C4-2B (cell line): ENCODE measurements at regions not wholly inside any gene's neighbourhood (a gene's known extent, or its start where the extent isn't known, plus 50 kb on each side); places are given as distances from the start of the nearest gene placed in this dataset.

Experiments
- H3K27ac ChIP-seq: fragments of 450-650 bp; 2 replicates; pipeline ENCODE4 v1.5.1; 2017
- CTCF ChIP-seq: fragments of 450-650 bp; conservative IDR thresholded peaks from 2 replicates; pipeline ENCODE4 v1.5.1; 2017; ENCODE audit warnings: mild to moderate bottlenecking
- ZFX ChIP-seq: fragments of 450-650 bp; IDR thresholded peaks from 2 replicates; pipeline ENCODE4 v1.6.1; 2017

GRCh38 chr11:127656116-127656836, 655.7 kb upstream of the KIRREL3 start:
- no peak overlapping the region for H3K27ac ChIP-seq
- no peak for TF ChIP-seq CTCF
- TF ChIP-seq ZFX, result no peak

- H3K27ac ChIP-seq, result no peak overlapping the region
- TF ChIP-seq CTCF (no peak), ZFX (no peak)
Measured at GRCh38 chr11:127653076-127653475, 652.5 kb upstream of the KIRREL3 start.

- no peak overlapping the region for H3K27ac ChIP-seq
- TF ChIP-seq ZFX (no peak), CTCF (no peak)
Measured at GRCh38 chr11:127651888-127652221, 651.3 kb upstream of the KIRREL3 start.

- H3K27ac ChIP-seq, result no peak overlapping the region
- no peak for TF ChIP-seq ZFX
- TF ChIP-seq CTCF, result no peak
Measured at GRCh38 chr11:127651175-127651887, 650.8 kb upstream of the KIRREL3 start.

- TF ChIP-seq ZFX, result no peak
- TF ChIP-seq CTCF, result no peak
- H3K27ac ChIP-seq, result no peak overlapping the region
Measured at GRCh38 chr11:127649958-127650357, 649.4 kb upstream of the KIRREL3 start.

- TF ChIP-seq ZFX, result no peak
- no peak for TF ChIP-seq CTCF
- no peak overlapping the region for H3K27ac ChIP-seq
Measured at GRCh38 chr11:127649071-127649470, 648.5 kb upstream of the KIRREL3 start.

- TF ChIP-seq CTCF (no peak), ZFX (no peak)
- H3K27ac ChIP-seq, result no peak overlapping the region
Measured at GRCh38 chr11:127648583-127648982, 648.0 kb upstream of the KIRREL3 start.
